ENCODE measurements at regions not wholly inside any gene's neighbourhood (a gene's known extent, or its start where the extent isn't known, plus 50 kb on each side); places are given as distances from the start of the nearest gene placed in this dataset.

DNA sequence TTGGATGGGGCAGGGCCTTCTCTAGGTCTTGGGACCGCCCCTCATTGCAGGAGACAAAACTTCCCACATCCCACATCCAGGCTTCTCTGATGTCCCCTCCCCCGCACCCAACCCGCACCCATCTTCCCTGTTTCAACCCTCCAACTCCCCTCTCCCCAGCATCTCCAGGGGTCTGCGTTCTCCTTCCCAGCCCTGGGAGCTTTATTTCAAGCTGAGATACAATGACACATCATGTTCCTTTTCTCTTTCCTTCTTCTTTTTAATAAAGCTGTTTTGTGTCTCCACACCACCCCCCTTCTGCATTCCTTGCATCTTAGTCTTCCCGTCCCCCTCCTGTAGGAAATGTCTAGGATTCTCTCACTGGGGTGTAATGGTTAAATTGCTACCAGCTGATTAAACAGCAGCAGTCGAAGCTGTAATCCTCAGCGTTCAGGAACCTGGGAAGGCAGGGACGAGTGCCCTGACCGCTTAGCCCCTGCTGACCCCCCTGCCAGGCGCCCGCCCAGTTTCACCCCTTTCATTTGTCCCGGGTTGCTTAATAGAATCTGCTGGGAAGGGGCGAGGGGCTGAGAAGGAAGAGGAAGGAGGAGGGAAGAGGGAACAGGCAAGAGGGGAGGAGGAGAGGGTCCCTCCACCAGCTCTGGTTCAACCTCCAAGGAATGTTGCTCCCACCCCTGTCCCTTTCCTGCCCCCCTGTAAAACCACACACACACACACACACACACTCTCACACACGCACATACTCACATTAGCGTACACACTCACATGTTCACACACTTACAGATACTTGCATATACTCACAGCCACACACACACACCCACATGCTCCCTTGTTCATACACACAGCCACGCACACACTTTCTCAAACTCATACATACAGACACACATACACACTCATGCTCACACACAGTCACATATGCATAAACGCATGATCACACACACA lies 104.5 kb upstream of the MED13L start:
- peak; percentile 98 for DNase-seq (ENCODE audit: low read depth in 2 of 2)

GRCh38 chr12:116382686-116383530 lies 105.4 kb upstream of the MED13L start:
- peak; percentile 97 to 98 for DNase-seq (ENCODE audit: low read depth in 2 of 2)

DNA sequence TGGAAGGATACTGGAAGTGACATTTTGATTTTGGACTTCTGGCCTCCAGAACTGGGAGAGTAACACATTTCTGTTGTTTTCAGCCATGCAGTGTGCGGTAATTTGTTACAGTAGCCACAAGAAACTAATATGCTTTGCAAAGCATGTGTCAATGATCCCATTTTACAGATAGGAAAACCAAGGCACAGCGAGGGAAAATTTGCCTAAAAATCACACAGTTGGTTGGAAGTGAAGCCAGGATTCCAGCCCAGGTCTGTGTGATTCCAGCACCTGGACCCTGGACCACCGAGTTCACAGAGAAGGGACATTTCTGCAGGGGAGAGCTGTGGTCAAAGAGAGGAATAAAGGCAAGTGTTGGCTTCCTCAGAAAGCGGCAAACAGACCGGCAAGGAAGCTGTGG lies 106.7 kb upstream of the MED13L start:
- no peak for DNase-seq (ENCODE audit: low read depth in 2 of 2)

DNA sequence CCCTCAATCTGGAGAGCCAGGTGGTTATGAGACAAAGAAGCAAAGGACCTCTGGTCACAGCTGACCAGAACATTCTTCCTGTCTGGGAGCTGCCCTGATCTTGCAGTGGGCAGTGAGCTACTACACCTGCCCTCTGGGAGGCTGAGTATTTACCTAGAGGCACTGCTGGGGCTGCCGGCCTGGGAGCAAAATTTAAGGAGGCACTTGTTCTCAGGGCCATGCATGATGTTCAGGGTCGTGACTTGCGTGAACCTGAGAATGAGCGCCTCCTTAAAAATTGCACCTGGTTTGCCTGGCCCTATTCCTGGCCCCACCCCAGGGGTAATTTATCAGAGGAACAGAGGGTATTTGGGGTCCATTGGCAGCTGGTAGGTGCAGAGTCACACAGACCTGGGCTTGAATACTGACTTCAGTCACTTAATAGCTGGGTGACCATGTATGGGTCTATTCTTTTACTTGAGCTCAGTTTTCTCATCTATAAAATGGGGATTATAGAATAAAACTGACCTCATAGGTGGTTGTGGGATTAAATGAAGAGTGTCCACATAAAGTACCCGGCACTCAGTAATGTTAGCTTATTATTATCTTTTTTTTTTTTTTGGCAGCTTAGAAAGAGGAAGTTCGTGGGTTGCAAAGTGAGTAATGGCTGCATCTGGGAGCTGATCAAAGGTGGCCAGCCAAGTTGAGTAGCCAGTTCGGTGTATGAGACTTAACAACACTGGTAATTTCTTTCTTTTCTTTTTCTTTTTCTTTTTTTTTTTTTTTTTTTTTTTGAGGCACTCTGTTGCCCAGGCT lies 107.4 kb upstream of the MED13L start:
- no peak for DNase-seq (ENCODE audit: low read depth in 2 of 2)

DNA sequence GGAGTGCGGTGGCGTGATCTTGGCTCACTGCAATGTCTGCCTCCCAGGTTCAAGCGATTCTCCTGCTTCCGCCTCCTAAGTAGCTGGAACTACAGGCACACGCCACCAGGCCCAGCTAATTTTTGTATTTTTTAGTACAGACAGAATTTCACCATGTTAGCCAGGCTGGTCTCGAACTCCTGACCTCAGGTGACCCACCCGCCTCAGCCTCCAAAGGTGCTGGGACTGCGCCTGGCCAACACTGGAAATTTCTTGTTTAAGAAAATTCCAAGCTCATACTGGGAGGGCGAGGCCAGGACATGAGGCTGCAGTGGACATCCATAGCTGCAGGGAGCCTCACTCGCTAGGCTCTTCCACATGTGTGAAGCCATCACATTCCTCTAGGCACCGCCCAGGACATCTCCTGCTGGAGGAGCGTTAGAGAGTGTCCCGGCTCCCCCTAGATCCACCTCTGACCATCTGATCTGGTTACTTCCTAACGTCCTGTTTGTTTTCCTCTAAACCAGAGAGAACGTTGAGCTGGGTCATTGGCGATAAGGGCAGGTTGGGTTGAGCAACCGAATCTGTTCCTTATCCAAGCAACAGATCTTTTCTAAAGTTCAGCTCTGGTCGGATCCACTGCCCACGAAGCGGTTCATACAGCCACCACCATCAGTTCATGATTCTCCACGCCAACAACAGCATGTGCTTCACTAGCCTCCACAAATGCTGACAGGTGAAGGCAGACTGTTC lies 108.2 kb upstream of the MED13L start:
- DNase-seq (ENCODE audit: low read depth in 2 of 2), result no peak

GRCh38 chr12:116389326-116389725 lies 111.8 kb upstream of the MED13L start:
- no peak for DNase-seq (ENCODE audit: low read depth in 2 of 2)

DNA sequence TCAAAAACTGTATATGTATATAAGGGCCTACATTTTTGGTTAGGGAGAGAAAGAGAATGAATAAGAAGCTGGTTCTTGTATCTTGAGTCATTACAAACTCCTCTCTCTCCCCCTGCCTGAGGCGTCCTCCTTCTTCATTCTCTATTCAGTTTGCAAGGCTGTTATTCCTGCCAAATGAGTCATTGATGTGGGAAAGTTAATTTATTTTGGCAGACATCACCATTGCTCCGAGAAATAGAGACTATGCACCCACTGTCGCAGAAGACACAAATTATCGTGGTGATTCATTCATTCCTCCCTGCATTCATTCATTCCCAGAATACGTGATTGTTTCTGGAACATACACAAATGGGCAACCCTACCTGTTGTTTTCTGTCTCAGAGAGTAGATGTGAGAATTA lies 112.5 kb upstream of the MED13L start:
- DNase-seq (ENCODE audit: low read depth in 2 of 2), result peak; percentile 91 to 93

DNA sequence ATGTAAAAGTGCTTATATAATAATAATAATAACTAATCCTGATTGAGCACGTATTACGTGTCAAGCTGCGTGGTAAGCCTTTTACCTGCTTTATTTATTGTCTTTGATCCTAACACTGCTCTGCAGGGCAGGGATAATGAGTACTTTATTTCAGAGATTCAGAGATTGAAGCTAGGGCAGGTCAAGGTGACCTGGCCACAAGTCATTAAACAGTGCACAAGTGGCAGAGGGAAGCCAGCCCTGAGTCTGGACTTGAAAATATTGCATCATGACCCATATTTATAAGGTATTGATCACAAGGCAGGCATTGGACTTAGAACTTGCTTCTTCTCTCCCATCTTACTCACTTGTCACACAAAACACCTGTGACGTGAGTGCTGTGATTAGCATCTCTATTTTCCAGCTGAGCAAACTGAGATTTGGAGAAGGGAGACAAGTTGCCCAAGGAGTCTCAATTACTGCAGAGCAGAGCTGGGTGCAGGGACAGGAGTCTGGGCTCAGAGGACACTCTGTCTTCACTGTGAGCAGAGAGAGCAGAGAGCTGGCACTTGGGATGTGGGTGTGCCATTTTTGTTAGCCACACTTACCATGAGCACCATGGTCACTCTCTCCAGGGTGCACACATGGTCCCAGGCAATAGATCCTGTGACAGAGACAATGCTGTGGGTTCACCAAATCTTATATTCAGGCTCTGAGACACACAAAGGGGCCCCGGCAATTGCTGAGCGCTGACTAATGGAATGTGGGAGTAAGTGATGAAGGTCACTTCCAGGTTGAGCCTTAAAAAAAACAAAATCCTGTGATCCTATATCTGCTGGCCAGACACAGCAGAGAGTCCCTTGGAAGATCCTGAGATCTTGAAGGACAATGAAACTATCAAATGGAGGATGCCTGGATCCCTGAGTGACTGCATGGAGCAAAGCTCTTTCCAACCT lies 113.2 kb upstream of the MED13L start:
- no peak for DNase-seq (ENCODE audit: low read depth in 2 of 2)

- DNase-seq (ENCODE audit: low read depth in 2 of 2), result no peak
Measured at GRCh38 chr12:116391501-116391900, 114.0 kb upstream of the MED13L start.

GRCh38 chr12:116392061-116392460 lies 114.6 kb upstream of the MED13L start:
- no peak for DNase-seq (ENCODE audit: low read depth in 2 of 2)

DNA sequence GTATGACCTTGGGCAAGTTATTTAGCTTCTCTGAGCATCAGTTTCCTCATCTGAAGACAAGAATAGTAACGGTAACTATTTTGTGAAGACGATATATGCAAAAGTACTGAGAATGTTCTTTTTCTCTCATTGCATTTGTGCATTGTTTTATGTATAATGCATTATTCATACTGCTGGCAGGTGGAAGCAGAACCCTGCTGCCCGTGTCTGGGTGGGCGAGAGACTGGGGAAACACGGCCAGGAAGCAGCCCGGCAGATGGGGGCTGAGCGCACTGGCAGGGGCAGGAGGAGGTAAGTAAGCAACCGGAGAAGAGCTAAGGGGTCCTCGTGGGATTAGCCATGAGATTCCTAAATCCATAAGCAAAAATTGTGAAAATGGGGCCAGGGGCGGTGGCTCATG lies 115.8 kb upstream of the MED13L start:
- DNase-seq (ENCODE audit: low read depth in 2 of 2), result no peak

DNA sequence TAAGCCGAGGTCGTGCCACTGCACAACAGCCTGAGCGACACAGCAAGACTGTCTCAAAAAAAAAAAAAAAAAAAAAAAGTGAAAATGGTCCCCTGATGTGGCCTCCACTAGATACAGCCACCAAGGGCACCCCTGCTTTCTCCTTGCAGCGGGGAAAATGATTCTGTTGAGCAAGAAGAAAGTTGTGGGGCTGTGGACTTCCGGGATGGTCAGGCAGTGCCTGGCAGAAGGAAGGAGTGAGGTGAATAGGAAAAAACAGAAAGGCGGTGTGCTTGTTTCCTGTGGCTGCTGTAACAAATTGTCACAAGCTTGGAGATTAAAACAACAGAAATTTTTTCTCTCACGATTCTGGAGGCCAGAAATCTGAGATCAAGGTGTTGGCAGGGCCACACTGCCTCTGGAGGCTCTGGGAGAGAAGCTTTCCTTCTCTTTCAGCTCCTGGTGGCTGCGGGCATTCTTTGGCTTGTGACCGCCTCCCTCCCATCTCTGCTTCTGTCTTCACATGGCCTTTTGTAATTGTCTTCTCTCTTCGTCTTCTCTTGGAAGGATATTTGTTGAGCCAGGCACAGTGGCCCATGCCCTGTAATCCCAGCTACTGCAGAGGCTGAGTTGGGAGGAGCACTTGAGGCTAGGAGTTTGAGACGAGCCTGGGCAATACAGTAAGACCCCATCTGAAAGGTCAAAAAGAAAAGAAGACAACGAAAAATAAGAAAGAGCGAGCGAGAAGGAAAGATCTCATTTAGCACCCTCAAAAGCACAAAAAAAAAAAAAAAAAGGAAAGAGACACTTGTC lies 116.6 kb upstream of the MED13L start:
- DNase-seq (ENCODE audit: low read depth in 2 of 2), result no peak

GRCh38 chr12:116395396-116395795 lies 117.9 kb upstream of the MED13L start:
- DNase-seq (ENCODE audit: low read depth in 2 of 2), result peak; percentile 84 to 87

- DNase-seq (ENCODE audit: low read depth in 2 of 2), result no peak
Measured at GRCh38 chr12:116397148-116397547, 119.7 kb upstream of the MED13L start.

- DNase-seq (ENCODE audit: low read depth in 2 of 2), result no peak
Measured at GRCh38 chr12:116398193-116398592, 120.7 kb upstream of the MED13L start.

GRCh38 chr12:116399055-116399454 lies 121.6 kb upstream of the MED13L start:
- no peak for DNase-seq (ENCODE audit: low read depth in 2 of 2)

- DNase-seq (ENCODE audit: low read depth in 2 of 2), result no peak
Measured at GRCh38 chr12:116400636-116401372, 123.3 kb upstream of the MED13L start.

GRCh38 chr12:116401565-116401964 lies 124.1 kb upstream of the MED13L start:
- DNase-seq (ENCODE audit: low read depth in 2 of 2), result no peak

All from fibroblast of skin of left biceps (primary cell).